HG03342 (cell line): ENCODE measurements at regions not wholly inside any gene's neighbourhood (a gene's known extent, or its start where the extent isn't known, plus 50 kb on each side); places are given as distances from the start of the nearest gene placed in this dataset.
"Not testable (repeated sequence)": the region's sequence is repeated elsewhere in the genome, so short reads cannot be mapped to it uniquely, and the experiment has no call there.

Experiments used
- ATAC-seq: cut with Tn5 transposase; IDR thresholded peaks from one replicate; pipeline ENCODE4 v1.9.1; 2021; ENCODE audit warnings: mild to moderate bottlenecking, moderate library complexity; ENCODE audit not compliant: unreplicated experiment

- ATAC-seq, result no peak
These were observed 155.5 kb upstream of the S1PR3 start for GRCh38 chr9:88835772-88836171.

DNA sequence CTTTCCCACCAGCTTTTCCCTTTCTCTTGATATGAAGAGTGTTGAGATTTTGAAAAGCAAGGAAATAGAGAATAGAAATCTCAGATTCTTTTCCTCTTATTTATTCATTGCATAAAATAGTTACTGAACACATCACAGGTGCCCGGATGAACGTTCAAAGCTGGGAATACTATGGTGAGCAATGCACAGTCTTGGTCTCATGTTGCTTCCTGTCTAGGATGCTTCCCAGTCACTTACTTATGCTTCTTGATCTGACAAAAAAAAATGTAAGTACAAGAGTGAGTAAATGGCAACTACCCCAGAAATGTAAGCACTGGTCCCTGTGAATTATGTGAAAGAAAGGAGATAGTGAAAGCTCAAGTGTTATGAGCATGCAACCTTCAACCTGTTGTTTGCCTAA lies 153.5 kb upstream of the S1PR3 start:
- no peak for ATAC-seq

DNA sequence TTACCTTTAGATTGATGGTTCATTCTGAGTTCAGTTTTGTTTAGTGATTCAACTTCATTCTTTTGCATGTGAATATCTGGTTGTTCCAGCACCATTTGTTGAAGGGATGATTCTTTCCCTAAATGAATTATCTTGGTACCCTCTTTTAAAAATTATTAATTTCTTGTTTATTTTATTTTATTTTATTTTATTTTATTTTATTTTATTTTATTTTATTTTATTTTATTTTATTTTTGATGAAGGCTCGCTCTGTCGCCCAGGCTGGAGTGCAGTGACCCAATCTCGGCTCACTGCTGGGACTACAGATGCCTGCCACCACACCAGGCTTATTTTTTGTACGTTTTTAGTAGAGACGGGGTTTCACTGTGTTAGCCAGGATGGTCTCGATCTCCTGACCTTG lies 141.4 kb upstream of the S1PR3 start:
- not testable (repeated sequence) for ATAC-seq

DNA sequence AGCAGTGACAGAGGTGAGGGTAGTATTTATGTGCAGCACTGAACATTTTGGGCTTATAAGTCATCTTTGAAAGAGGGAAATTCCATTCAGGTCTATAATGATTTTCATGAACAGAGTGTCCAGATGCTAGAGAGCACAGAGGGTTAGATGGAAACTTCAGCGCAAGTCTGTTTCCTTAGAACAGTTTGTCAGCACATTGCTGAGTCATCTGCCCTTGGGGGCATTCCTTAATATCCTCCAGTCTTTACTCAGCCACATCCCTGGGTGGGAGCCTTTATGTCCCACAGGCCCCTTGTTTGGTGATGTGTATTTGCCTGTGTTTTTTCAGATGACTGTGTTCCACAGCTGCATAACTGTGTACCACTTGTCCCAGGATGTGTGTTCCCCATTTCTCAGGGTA lies 138.5 kb upstream of the S1PR3 start:
- no peak for ATAC-seq

DNA sequence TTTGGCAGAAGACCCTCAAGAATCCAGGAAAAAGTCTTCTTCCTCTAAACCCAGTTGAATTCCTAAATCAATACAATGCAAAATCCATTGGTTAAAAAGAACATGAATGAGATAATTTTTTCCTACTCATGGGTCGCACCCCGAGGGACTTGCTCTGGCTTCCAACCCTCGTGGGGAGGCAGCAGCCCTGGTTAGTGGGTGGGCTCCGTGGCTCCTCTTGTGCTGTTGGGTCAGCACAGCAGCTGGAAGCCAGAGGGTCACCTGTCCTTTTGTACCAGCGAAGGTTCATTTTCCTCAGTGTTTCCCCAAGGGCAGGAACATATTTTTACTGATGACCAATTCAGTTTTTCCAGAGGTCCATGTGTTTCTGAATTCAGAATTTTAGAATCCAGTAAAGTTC lies 120.6 kb upstream of the S1PR3 start:
- ATAC-seq, result no peak

- no peak for ATAC-seq
These were observed 119.6 kb upstream of the S1PR3 start for GRCh38 chr9:88871669-88872068.

DNA sequence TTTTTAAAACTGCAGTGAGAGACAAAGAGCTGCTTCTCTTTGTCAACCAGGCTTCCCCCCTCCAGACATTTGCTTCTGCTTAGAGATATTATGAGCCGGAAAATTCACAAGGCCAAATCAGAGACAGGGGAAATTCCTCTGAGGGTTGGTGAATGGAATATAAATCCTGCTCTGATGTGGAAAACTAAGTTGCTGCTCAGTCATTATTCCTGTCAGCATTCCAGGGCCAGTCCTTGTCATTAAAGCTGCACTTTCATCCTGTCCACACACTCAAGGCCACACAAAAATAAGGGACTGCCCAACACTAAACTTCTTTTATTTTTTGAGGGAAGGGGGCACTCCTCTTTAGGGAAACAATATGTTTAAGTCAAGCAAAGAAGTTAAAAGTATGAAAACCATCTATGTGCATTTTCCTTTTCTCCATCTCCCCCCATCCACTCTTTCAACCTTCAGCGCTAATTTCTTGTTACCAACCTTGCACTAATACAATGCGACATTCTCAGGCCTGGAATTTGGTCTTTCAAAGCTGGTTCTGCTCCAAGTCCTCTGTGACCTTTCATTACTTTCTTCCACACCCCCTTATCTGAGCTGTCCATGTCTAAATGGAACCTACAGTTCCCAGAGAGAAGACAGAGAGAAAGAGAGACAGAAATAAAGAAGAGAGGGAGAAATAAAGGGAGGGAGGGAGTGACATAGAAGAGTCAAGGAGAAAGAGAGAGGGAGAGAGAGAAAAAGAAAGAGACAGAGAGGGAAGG lies 118.9 kb upstream of the S1PR3 start:
- no peak for ATAC-seq

DNA sequence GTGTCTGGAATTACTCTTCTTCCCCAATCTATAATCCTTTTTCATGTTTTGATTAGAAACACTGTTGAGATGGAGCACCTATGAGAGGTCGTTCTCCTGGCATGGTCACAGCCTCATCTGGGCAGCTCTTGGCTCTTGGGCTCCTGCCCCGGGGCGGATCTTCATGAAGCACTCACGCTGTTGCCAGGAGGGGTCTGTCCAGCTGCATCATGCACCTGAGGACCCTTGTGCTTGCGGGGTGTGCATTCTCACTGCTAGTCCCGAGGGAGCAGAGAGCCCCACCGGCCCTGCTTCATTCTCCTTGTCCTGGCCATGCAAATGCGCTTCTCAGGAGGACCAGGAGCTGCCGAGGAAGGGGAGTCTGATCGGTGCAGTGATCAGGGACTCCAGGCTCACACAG lies 117.6 kb upstream of the S1PR3 start:
- ATAC-seq, result no peak

- no peak for ATAC-seq
These were observed 116.9 kb upstream of the S1PR3 start for GRCh38 chr9:88874391-88874790.

DNA sequence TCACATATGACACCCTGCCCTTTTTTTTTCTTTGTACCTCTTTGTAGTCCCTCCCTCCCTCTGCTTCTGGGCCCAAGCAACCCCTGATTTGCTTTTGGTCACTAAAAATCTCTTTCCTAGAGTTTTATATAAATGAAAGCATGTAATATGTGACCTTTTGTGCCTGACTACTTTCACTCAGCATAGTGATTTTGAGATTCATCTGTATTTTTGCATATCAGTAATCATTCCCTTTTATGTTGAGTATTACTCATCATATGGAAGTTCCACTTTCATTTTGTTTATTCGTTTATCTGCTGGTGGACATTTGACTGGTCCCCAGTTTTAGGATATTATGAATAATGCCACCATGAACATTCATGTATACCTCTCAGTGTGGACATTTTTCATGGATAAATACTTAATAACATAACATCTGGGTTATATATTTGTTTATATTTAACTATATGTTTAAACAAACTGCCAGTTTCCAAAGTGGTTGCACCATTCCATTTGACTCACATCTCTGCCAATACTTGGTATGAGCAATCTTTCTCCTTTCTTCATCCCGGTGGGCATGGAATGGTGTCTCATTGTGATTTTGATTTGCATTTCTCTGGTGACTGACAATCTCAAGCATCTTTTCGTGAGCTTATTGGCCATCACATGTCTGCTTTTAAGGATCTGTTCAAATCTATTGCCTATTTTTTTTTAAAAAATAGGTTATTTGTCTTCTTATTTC lies 115.7 kb upstream of the S1PR3 start:
- no peak for ATAC-seq

DNA sequence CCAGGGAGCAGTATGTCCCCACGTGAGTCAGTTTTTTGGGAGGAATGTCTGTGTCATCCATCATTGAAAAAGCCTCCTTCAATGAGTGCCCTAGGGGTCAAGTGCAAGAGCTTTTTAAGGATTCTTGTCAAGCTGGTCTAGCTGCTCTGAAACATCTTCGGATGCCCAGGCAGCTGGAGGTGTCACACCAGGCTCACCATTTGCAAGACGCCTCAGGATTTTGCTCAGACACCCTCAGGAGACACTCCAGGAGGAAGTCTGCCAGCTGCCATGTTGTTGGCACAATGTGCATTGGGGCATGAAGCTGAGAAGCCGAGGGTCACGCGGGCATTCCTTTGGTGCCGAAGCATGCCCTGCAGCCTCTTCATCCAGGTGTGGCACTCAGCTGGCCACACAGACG lies 111.1 kb upstream of the S1PR3 start:
- ATAC-seq, result no peak

GRCh38 chr9:88884291-88884690 lies 107.0 kb upstream of the S1PR3 start:
- ATAC-seq, result not testable (repeated sequence)

- ATAC-seq, result not testable (repeated sequence)
These were observed 104.5 kb upstream of the S1PR3 start for GRCh38 chr9:88886762-88887161.

DNA sequence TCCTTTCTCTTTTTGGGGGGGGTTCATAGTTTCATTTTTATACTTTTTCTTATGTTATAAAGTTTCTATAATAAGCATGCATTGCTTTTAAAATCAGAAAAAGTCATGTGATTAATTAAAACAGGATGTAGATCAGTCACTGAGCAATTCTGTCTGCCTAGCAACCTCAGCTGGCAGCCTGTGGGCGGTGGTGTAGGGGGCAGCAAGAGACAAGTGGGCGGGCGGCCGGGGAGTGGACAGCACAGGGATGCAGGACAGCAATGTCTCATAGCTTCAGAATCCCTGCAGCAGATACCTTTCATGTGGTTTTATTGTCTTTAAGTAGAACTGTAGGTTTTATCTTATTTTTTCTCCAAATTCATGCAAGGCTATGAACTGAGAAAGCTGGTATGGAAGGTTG lies 101.9 kb upstream of the S1PR3 start:
- ATAC-seq, result no peak

- ATAC-seq, result no peak
These were observed 100.7 kb upstream of the S1PR3 start for GRCh38 chr9:88890546-88890945.

- ATAC-seq, result no peak
These were observed 100.2 kb upstream of the S1PR3 start for GRCh38 chr9:88891040-88891439.

- ATAC-seq, result no peak
These were observed 98.5 kb upstream of the S1PR3 start for GRCh38 chr9:88892724-88893123.

GRCh38 chr9:88897081-88897480 lies 94.2 kb upstream of the S1PR3 start:
- no peak for ATAC-seq

DNA sequence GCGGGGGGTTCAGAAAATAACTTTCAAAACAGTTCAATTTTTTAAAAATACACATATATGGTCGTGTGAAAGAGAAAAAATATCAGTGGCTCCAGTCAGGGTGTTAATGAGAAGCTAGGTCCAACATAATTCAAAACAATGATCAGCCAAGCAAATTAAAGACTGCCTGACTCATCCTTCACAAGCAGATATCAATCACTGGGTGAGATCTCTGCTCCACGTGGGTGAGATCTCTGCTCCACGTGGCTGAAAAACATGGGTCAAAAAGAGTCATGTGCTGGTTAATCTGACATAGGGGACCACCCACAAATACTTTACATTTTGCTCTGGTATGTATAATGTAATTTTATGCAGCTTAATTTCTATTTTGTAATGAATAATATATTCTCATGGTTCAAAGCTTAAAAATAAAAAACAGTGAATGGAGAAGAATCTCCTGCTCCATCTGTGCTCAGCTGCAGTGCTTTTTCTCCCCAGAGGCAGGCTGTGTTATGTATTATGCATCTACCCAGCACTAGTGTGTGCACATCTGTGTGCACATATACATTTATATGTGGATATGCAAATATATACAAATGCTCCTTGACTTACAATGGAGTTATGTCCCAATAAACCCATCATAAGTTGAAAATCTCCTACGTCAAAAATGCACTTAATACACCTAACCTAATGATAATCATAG lies 93.1 kb upstream of the S1PR3 start:
- ATAC-seq, result no peak

DNA sequence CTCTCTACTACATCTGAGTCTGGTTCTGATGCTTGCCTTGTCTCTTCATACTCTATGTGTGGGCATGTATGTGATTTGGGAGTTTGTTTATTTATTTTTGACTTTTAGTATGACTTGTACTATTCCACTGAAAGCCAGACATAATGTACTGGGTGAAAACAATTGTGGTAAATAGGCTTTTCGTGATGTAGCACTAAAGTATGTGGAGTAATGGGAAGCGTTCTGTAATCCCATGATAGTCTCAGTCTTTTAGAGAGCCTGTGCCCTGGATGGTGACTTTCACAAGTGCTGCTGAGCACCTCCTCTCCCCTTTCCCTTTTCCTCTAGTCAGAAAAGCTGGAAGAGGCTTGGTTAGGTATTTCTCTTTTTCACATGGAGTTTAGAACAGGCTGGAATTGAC lies 85.8 kb upstream of the S1PR3 start:
- no peak for ATAC-seq

- no peak for ATAC-seq
These were observed 75.4 kb upstream of the S1PR3 start for GRCh38 chr9:88915916-88916315.

- no peak for ATAC-seq
These were observed 74.4 kb upstream of the S1PR3 start for GRCh38 chr9:88916894-88917293.
